Neural progenitor cell (in vitro differentiated cells): ENCODE measurements at regions not wholly inside any gene's neighbourhood (a gene's known extent, or its start where the extent isn't known, plus 50 kb on each side); places are given as distances from the start of the nearest gene placed in this dataset.

Source experiments
- EZH2 ChIP-seq: fragments of 200-600 bp; sonication (generic); IDR thresholded peaks from 2 replicates; pipeline ENCODE4 v1.6.1; 2017; ENCODE audit warnings: antibody characterized with exemption, mild to moderate bottlenecking, moderate library complexity
- TF ChIP-seq, protein P1 (sequence below): fragments of 200-600 bp; sonication (generic); IDR thresholded peaks from 2 replicates; pipeline ENCODE4 v1.5.1; 2017; ENCODE audit warnings: antibody characterized with exemption, mild to moderate bottlenecking

- TF ChIP-seq, protein P1, sequence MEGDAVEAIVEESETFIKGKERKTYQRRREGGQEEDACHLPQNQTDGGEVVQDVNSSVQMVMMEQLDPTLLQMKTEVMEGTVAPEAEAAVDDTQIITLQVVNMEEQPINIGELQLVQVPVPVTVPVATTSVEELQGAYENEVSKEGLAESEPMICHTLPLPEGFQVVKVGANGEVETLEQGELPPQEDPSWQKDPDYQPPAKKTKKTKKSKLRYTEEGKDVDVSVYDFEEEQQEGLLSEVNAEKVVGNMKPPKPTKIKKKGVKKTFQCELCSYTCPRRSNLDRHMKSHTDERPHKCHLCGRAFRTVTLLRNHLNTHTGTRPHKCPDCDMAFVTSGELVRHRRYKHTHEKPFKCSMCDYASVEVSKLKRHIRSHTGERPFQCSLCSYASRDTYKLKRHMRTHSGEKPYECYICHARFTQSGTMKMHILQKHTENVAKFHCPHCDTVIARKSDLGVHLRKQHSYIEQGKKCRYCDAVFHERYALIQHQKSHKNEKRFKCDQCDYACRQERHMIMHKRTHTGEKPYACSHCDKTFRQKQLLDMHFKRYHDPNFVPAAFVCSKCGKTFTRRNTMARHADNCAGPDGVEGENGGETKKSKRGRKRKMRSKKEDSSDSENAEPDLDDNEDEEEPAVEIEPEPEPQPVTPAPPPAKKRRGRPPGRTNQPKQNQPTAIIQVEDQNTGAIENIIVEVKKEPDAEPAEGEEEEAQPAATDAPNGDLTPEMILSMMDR: no peak
- no peak for TF ChIP-seq EZH2
These were observed 195.9 kb upstream of the TBC1D5 start for GRCh38 chr3:17938313-17938712.
